K562 (cell line): ENCODE measurements at regions not wholly inside any gene's neighbourhood (a gene's known extent, or its start where the extent isn't known, plus 50 kb on each side); places are given as distances from the start of the nearest gene placed in this dataset.

Source experiments
- ATAC-seq: fragments of 200-7000 bp; cut with Tn5 transposase; 3 replicates; pipeline ENCODE4 v1.9.1; 2020; ENCODE audit warnings: moderate library complexity
- BruUV-seq: library from RNA; stranded (reverse); fragments of 400-500 nt; replicated peaks from 2 replicates; lab custom pipeline; 2021; lab: Mats Ljungman, UMichigan
- CTCF ChIA-PET: fragments of 300-600 bp; formaldehyde crosslinking; extraction: SDS; loops from one replicate; lab custom pipeline; 2021; ENCODE audit warnings: low intra/inter-chr PET ratio; lab: Yijun Ruan, JAX
- POLR2A ChIA-PET: fragments of 300-600, 350-650 bp; sonication (Branson Sonifier 250); formaldehyde crosslinking; extraction: SDS; loops from one replicate; lab custom pipeline; 2021; ENCODE audit warnings: antibody characterized with exemption, inconsistent platforms; lab: Yijun Ruan, JAX
- DNase-seq, 4 experiments: peaks; one replicate each; pipeline versions ENCODE4 v3.0.0 to v3.0.0-alpha.2; 2011 to 2018; ENCODE audit warnings: low spot score in 3 of 4, mixed read lengths in 3 of 4; ENCODE audit errors: extremely low read depth in 1 of 4
- FAIRE-seq: peaks from 2 replicates; lab custom pipeline; 2011; peaks lifted over from hg19 to GRCh38; lab: Jason Lieb, UNC
- H2AFZ ChIP-seq: 2 replicates; pipeline ENCODE4 v1.6.0; 2011; ENCODE audit warnings: low read depth, low read length, control low read depth, inconsistent platforms
- H3K27ac ChIP-seq: fragments of 200-600 bp; 3 replicates; pipeline ENCODE4 v1.8.0; 2011; ENCODE audit warnings: low read depth, mild to moderate bottlenecking, control low read depth, inconsistent platforms, low read length, moderate library complexity, mixed read lengths; ENCODE audit errors: extremely low read depth
- H3K27me3 ChIP-seq, 2 experiments: fragments of 300-600 bp in 1 of 2; 2 replicates in 1 of 2; 3 replicates in 1 of 2; pipeline versions ENCODE4 v1.6.0 to v1.8.0; 2011; ENCODE audit warnings: inconsistent platforms in 2 of 2, low read length in 2 of 2, mild to moderate bottlenecking in 1 of 2, mixed read lengths in 1 of 2, moderate library complexity in 1 of 2; ENCODE audit not compliant: control insufficient read depth in 2 of 2, insufficient read depth in 2 of 2
- H3K36me3 ChIP-seq: fragments of 300-600 bp; 3 replicates; pipeline ENCODE4 v1.8.0; 2011; ENCODE audit warnings: mild to moderate bottlenecking, low read length, inconsistent platforms; ENCODE audit not compliant: control insufficient read depth, insufficient read depth
- H3K4me1 ChIP-seq, 2 experiments: fragments of 200-600 bp in 1 of 2; replicated peaks in 1 of 2; 2 replicates in 1 of 2; 3 replicates in 1 of 2; pipeline versions ENCODE4 v1.5.1 to v1.8.0; 2011; ENCODE audit warnings: inconsistent platforms in 2 of 2, low read length in 2 of 2, mild to moderate bottlenecking in 1 of 2, mixed read lengths in 1 of 2, moderate library complexity in 1 of 2; ENCODE audit not compliant: control insufficient read depth in 2 of 2, insufficient read depth in 2 of 2
- H3K4me2 ChIP-seq: 2 replicates; pipeline ENCODE4 v1.6.1; 2011; ENCODE audit warnings: low read length, control low read depth, inconsistent platforms, mixed read lengths; ENCODE audit not compliant: insufficient read depth
- H3K4me3 ChIP-seq: fragments of 200-600 bp; sonication (generic), shearing (Covaris generic); 2 replicates; pipeline ENCODE4 v1.5.1; 2016; ENCODE audit warnings: control low read depth, inconsistent platforms
- H3K79me2 ChIP-seq: fragments of 200-600 bp; 3 replicates; pipeline ENCODE4 v1.8.0; 2011; ENCODE audit warnings: low read length, inconsistent platforms; ENCODE audit not compliant: control insufficient read depth, insufficient read depth
- H3K9ac ChIP-seq, 2 experiments: 2 replicates each; pipeline versions ENCODE4 v1.6.0 to v1.6.1; 2011; ENCODE audit warnings: low read depth in 2 of 2, low read length in 2 of 2, control low read depth in 1 of 2, inconsistent platforms in 1 of 2, mild to moderate bottlenecking in 1 of 2, mixed read lengths in 1 of 2; ENCODE audit not compliant: insufficient read depth in 1 of 2
- H3K9me1 ChIP-seq: one replicate; pipeline ENCODE4 v1.6.0; 2011; ENCODE audit warnings: inconsistent platforms, mild to moderate bottlenecking, low read length, moderate library complexity; ENCODE audit not compliant: control insufficient read depth, insufficient read depth
- H3K9me3 ChIP-seq: replicated peaks from 2 replicates; pipeline ENCODE4 v1.5.1; 2011; ENCODE audit warnings: low read depth, low read length, inconsistent platforms; ENCODE audit not compliant: control insufficient read depth, insufficient read depth
- H4K20me1 ChIP-seq: replicated peaks from 2 replicates; pipeline ENCODE4 v1.6.1; 2011; ENCODE audit warnings: low read length, inconsistent platforms, mixed read lengths; ENCODE audit not compliant: control insufficient read depth, insufficient read depth
- ADNP ChIP-seq: fragments of 200-800 bp; sonication (Bioruptor generic); IDR thresholded peaks from 2 replicates; pipeline ENCODE4 v1.6.1; 2016; ENCODE audit warnings: missing genetic modification characterization, missing compliant biosample characterization
- BMI1 ChIP-seq: fragments of 150-350 bp; IDR thresholded peaks from 2 replicates; pipeline ENCODE4 v1.6.1; 2014; ENCODE audit warnings: low read length
- CEBPG ChIP-seq, 3 experiments: fragments of 200-800 bp in 1 of 3; sonication (Bioruptor generic) in 1 of 3; sonication (generic) in 1 of 3; formaldehyde crosslinking in 1 of 3; IDR thresholded peaks in 2 of 3; conservative IDR thresholded peaks in 1 of 3; 2 replicates each; pipeline versions ENCODE4 v1.6.1 to v1.8.0; 2016 to 2022; ENCODE audit warnings: missing compliant biosample characterization in 2 of 3, missing genetic modification characterization in 2 of 3, mild to moderate bottlenecking in 1 of 3, missing genetic modification reagents in 1 of 3
- MTA1 ChIP-seq: fragments of 450-650 bp; IDR thresholded peaks from 2 replicates; pipeline ENCODE4 v1.6.1; 2017; ENCODE audit warnings: borderline replicate concordance
- TCF7L2 ChIP-seq: fragments of 150-350 bp; IDR thresholded peaks from 2 replicates; pipeline ENCODE4 v1.6.1; 2016; ENCODE audit warnings: low read depth, mild to moderate bottlenecking, low read length, moderate library complexity
- ZNF785 ChIP-seq: fragments of 250-450 bp; sonication (Bioruptor Pico); IDR thresholded peaks from 2 replicates; pipeline ENCODE4 v1.4.0; 2020; ENCODE audit warnings: mild to moderate bottlenecking
- WGBS: fragments of 100-300 bp; shearing (Covaris generic); methylation state at CpG from one replicate; pipeline ENCODE4 v1.1.6; 2016; ENCODE audit warnings: low coverage, mixed read lengths; ENCODE audit not compliant: insufficient coverage; ENCODE audit errors: missing lambda C conversion rate; 5-methylcytosine and 5-hydroxymethylcytosine counted together
- in situ Hi-C: fragments of 300-500 bp; cut with MboI; formaldehyde crosslinking; loops from 4 replicates; pipeline ENCODE4 v1.15.0; 2018; ENCODE audit warnings: inconsistent platforms, mixed read lengths
- intact Hi-C: fragments of 100-400 bp; cut with micrococcal nuclease; formaldehyde crosslinking; loops from 2 replicates; pipeline ENCODE4 v1.14.2; 2022

DNA sequence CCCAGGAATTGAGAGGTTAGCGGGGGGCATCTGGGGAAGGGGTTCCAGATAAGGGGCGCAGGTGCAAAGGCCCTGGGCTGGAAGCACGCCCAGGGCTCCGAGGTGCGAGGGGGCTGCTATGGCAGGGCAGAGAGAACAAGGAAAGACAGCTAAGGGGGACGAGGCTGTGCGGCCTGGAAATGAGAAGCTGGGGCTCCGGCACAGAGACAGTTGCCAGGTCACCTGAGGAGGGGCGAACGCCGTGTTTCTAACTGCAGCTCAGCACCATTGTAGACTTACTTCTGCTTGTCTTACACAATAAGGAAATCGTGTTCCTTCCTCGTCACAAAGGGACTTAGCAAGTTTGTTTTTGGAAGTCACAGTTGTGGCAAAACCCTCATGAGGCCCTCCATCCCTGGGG is 68.9 kb upstream of the TBXT start:
- Histone ChIP-seq H3K79me2 (no peaks in the 10 kb centered on the region), H3K27me3 (peaks cover 35 to 45% of the 10 kb centered on the region in 2 experiments), H3K4me2 (no peak overlapping the region), H2AFZ (no peak overlapping the region), H3K9me3 (no peaks in the 10 kb centered on the region), H3K27ac (no peak overlapping the region), H3K4me3 (no peak overlapping the region), H3K36me3 (no peaks in the 10 kb centered on the region), H3K9ac (no peak overlapping the region), H3K4me1 (peaks cover 0 to 4% of the 10 kb centered on the region in 2 experiments; a peak in 1 of 5 replicates), H4K20me1 (0 out of 2 replicates have a peak, but pooled peaks cover 5% of the 10 kb centered on the region), H3K9me1 (no peaks in the 10 kb centered on the region)
- 2% methylated on average over 13 of the region's 13 CpGs for WGBS
- TF ChIP-seq ADNP (tag) (no peak), CEBPG (CRISPR knock-in tag; IDR thresholded peaks at IDR 0.05) (no peak), CEBPG (tag; conservative IDR thresholded peaks at IDR 0.05 in 1 of 2, IDR thresholded peaks at IDR 0.05 in 1 of 2) (no peak), BMI1 (no peak), ZNF785 (CRISPR knock-in tag) (no peak), TCF7L2 (no peak), MTA1 (no peak)
- ATAC-seq (no peak), DNase-seq (no peak), FAIRE-seq (no peak)
- ChIA-PET POLR2A (interaction anchor here (0.9 kb wide), 1 partner anchor 17 kb away, joined by 5 read pairs; no protein-coding TSS in a partner anchor), CTCF (no interaction called here)
- in situ Hi-C loops (no loop called here), intact Hi-C loops (no loop called here)
- no TSS peak for BruUV-seq
